ENCODE measurements at regions not wholly inside any gene's neighbourhood (a gene's known extent, or its start where the extent isn't known, plus 50 kb on each side); places are given as distances from the start of the nearest gene placed in this dataset.

DNA sequence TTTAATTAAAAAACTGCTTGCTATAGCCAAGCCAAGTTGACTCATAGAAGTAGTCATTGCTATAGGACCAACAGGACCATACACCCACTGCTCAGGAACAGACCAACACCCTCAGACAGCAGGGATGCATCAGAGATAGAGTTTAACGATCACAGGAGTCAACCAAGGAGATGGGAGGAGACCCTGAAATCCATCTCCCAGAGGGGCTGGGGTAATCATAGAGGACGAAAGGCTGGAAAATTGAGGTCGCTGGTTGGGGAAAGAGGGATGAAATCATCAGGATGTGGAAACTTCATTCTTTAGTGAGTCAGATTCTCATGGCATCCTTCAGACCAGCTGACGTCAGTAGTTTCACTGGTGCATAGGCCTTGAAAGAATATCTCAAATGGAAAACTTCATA, 160.4 kb upstream of the GPC6 start:
- TF ChIP-seq, protein P1, sequence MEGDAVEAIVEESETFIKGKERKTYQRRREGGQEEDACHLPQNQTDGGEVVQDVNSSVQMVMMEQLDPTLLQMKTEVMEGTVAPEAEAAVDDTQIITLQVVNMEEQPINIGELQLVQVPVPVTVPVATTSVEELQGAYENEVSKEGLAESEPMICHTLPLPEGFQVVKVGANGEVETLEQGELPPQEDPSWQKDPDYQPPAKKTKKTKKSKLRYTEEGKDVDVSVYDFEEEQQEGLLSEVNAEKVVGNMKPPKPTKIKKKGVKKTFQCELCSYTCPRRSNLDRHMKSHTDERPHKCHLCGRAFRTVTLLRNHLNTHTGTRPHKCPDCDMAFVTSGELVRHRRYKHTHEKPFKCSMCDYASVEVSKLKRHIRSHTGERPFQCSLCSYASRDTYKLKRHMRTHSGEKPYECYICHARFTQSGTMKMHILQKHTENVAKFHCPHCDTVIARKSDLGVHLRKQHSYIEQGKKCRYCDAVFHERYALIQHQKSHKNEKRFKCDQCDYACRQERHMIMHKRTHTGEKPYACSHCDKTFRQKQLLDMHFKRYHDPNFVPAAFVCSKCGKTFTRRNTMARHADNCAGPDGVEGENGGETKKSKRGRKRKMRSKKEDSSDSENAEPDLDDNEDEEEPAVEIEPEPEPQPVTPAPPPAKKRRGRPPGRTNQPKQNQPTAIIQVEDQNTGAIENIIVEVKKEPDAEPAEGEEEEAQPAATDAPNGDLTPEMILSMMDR (conservative IDR thresholded peaks at IDR 0.05) = no peak
- TF ChIP-seq EZH2 (IDR thresholded peaks at IDR 0.05; ENCODE audit: low read depth) = no peak
